K562 (cell line): ENCODE measurements at regions not wholly inside any gene's neighbourhood (a gene's known extent, or its start where the extent isn't known, plus 50 kb on each side); places are given as distances from the start of the nearest gene placed in this dataset.

ENCODE experiments used
- ATAC-seq: fragments of 200-7000 bp; cut with Tn5 transposase; 3 replicates; pipeline ENCODE4 v1.9.1; 2020; ENCODE audit warnings: moderate library complexity
- BruUV-seq: library from RNA; stranded (reverse); fragments of 400-500 nt; replicated peaks from 2 replicates; lab custom pipeline; 2021; lab: Mats Ljungman, UMichigan
- CTCF ChIA-PET: fragments of 300-600 bp; formaldehyde crosslinking; extraction: SDS; loops from one replicate; lab custom pipeline; 2021; ENCODE audit warnings: low intra/inter-chr PET ratio; lab: Yijun Ruan, JAX
- POLR2A ChIA-PET: fragments of 300-600, 350-650 bp; sonication (Branson Sonifier 250); formaldehyde crosslinking; extraction: SDS; loops from one replicate; lab custom pipeline; 2021; ENCODE audit warnings: antibody characterized with exemption, inconsistent platforms; lab: Yijun Ruan, JAX
- DNase-seq, 4 experiments: peaks; one replicate each; pipeline versions ENCODE4 v3.0.0 to v3.0.0-alpha.2; 2011 to 2018; ENCODE audit warnings: low spot score in 3 of 4, mixed read lengths in 3 of 4; ENCODE audit errors: extremely low read depth in 1 of 4
- FAIRE-seq: peaks from 2 replicates; lab custom pipeline; 2011; peaks lifted over from hg19 to GRCh38; lab: Jason Lieb, UNC
- H2AFZ ChIP-seq: 2 replicates; pipeline ENCODE4 v1.6.0; 2011; ENCODE audit warnings: low read depth, low read length, control low read depth, inconsistent platforms
- H3K27ac ChIP-seq: fragments of 200-600 bp; 3 replicates; pipeline ENCODE4 v1.8.0; 2011; ENCODE audit warnings: low read depth, mild to moderate bottlenecking, control low read depth, inconsistent platforms, low read length, moderate library complexity, mixed read lengths; ENCODE audit errors: extremely low read depth
- H3K27me3 ChIP-seq, 2 experiments: fragments of 300-600 bp in 1 of 2; 2 replicates in 1 of 2; 3 replicates in 1 of 2; pipeline versions ENCODE4 v1.6.0 to v1.8.0; 2011; ENCODE audit warnings: inconsistent platforms in 2 of 2, low read length in 2 of 2, mild to moderate bottlenecking in 1 of 2, mixed read lengths in 1 of 2, moderate library complexity in 1 of 2; ENCODE audit not compliant: control insufficient read depth in 2 of 2, insufficient read depth in 2 of 2
- H3K36me3 ChIP-seq: fragments of 300-600 bp; 3 replicates; pipeline ENCODE4 v1.8.0; 2011; ENCODE audit warnings: mild to moderate bottlenecking, low read length, inconsistent platforms; ENCODE audit not compliant: control insufficient read depth, insufficient read depth
- H3K4me1 ChIP-seq, 2 experiments: fragments of 200-600 bp in 1 of 2; replicated peaks in 1 of 2; 2 replicates in 1 of 2; 3 replicates in 1 of 2; pipeline versions ENCODE4 v1.5.1 to v1.8.0; 2011; ENCODE audit warnings: inconsistent platforms in 2 of 2, low read length in 2 of 2, mild to moderate bottlenecking in 1 of 2, mixed read lengths in 1 of 2, moderate library complexity in 1 of 2; ENCODE audit not compliant: control insufficient read depth in 2 of 2, insufficient read depth in 2 of 2
- H3K4me2 ChIP-seq: 2 replicates; pipeline ENCODE4 v1.6.1; 2011; ENCODE audit warnings: low read length, control low read depth, inconsistent platforms, mixed read lengths; ENCODE audit not compliant: insufficient read depth
- H3K4me3 ChIP-seq: fragments of 200-600 bp; sonication (generic), shearing (Covaris generic); 2 replicates; pipeline ENCODE4 v1.5.1; 2016; ENCODE audit warnings: control low read depth, inconsistent platforms
- H3K79me2 ChIP-seq: fragments of 200-600 bp; 3 replicates; pipeline ENCODE4 v1.8.0; 2011; ENCODE audit warnings: low read length, inconsistent platforms; ENCODE audit not compliant: control insufficient read depth, insufficient read depth
- H3K9ac ChIP-seq, 2 experiments: 2 replicates each; pipeline versions ENCODE4 v1.6.0 to v1.6.1; 2011; ENCODE audit warnings: low read depth in 2 of 2, low read length in 2 of 2, control low read depth in 1 of 2, inconsistent platforms in 1 of 2, mild to moderate bottlenecking in 1 of 2, mixed read lengths in 1 of 2; ENCODE audit not compliant: insufficient read depth in 1 of 2
- H3K9me1 ChIP-seq: one replicate; pipeline ENCODE4 v1.6.0; 2011; ENCODE audit warnings: inconsistent platforms, mild to moderate bottlenecking, low read length, moderate library complexity; ENCODE audit not compliant: control insufficient read depth, insufficient read depth
- H3K9me3 ChIP-seq: replicated peaks from 2 replicates; pipeline ENCODE4 v1.5.1; 2011; ENCODE audit warnings: low read depth, low read length, inconsistent platforms; ENCODE audit not compliant: control insufficient read depth, insufficient read depth
- H4K20me1 ChIP-seq: replicated peaks from 2 replicates; pipeline ENCODE4 v1.6.1; 2011; ENCODE audit warnings: low read length, inconsistent platforms, mixed read lengths; ENCODE audit not compliant: control insufficient read depth, insufficient read depth
- C11orf30 ChIP-seq: fragments of 450-650 bp; IDR thresholded peaks from 2 replicates; pipeline ENCODE4 v1.6.1; 2016; ENCODE audit warnings: low read depth, mild to moderate bottlenecking
- CBFA2T3 ChIP-seq: fragments of 450-650 bp; IDR thresholded peaks from 2 replicates; pipeline ENCODE4 v1.6.1; 2017
- KLF13 ChIP-seq: fragments of 450-650 bp; IDR thresholded peaks from 2 replicates; pipeline ENCODE4 v1.6.1; 2016; ENCODE audit warnings: missing genetic modification characterization, low read depth, mild to moderate bottlenecking, missing compliant biosample characterization, moderate library complexity, borderline replicate concordance
- MAFG ChIP-seq: fragments of 450-650 bp; conservative IDR thresholded peaks from 2 replicates; pipeline ENCODE4 v1.6.1; 2016; ENCODE audit warnings: missing genetic modification characterization, missing compliant biosample characterization
- NFIX ChIP-seq: fragments of 250-450 bp; sonication (Bioruptor Pico); IDR thresholded peaks from 2 replicates; pipeline ENCODE4 v1.4.0; 2020; ENCODE audit warnings: low read depth, mild to moderate bottlenecking, moderate library complexity
- PRDM10 ChIP-seq: fragments of 450-650 bp; IDR thresholded peaks from 2 replicates; pipeline ENCODE4 v1.6.1; 2018; ENCODE audit not compliant: partially characterized antibody
- ZNF316 ChIP-seq: fragments of 450-650 bp; IDR thresholded peaks from 2 replicates; pipeline ENCODE4 v1.6.1; 2016
- ZNF445 ChIP-seq: fragments of 250-450 bp; sonication (Bioruptor Pico); IDR thresholded peaks from 2 replicates; pipeline ENCODE4 v1.4.0; 2020; ENCODE audit warnings: low read depth, mild to moderate bottlenecking, moderate library complexity
- ZNF79 ChIP-seq: fragments of 250-450 bp; sonication (Bioruptor Pico); IDR thresholded peaks from 2 replicates; pipeline ENCODE4 v1.4.0; 2020; ENCODE audit warnings: low read depth, mild to moderate bottlenecking, moderate library complexity
- WGBS: fragments of 100-300 bp; shearing (Covaris generic); methylation state at CpG from one replicate; pipeline ENCODE4 v1.1.6; 2016; ENCODE audit warnings: low coverage, mixed read lengths; ENCODE audit not compliant: insufficient coverage; ENCODE audit errors: missing lambda C conversion rate; 5-methylcytosine and 5-hydroxymethylcytosine counted together
- in situ Hi-C: fragments of 300-500 bp; cut with MboI; formaldehyde crosslinking; loops from 4 replicates; pipeline ENCODE4 v1.15.0; 2018; ENCODE audit warnings: inconsistent platforms, mixed read lengths
- intact Hi-C: fragments of 100-400 bp; cut with micrococcal nuclease; formaldehyde crosslinking; loops from 2 replicates; pipeline ENCODE4 v1.14.2; 2022

DNA sequence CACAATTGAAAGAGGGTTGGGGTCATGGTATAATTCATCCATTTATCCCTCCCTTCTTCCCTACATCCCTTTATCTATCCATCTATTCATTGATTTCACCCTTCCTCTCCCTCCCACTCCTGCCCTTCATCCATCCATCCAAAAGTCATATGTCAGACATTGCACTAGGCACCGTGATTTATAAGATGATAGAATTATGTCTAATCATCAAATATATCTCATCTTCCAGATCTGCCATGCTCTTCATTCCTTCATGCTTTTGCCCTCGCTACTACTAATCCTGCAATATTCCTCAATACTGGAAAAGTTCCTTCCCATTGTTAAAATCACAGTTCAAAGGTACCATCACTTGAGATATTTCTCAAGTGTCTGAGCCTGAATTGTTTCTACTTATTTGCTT is 335.2 kb upstream of the CDH11 start:
- FAIRE-seq, result no peak
- Histone ChIP-seq H3K27me3 (no peaks in the 10 kb centered on the region), H2AFZ (no peak overlapping the region), H3K79me2 (no peaks in the 10 kb centered on the region), H3K9me1 (no peaks in the 10 kb centered on the region), H3K9ac (no peak overlapping the region), H3K27ac (no peak overlapping the region), H3K4me1 (no peaks in the 10 kb centered on the region), H3K36me3 (no peaks in the 10 kb centered on the region), H3K4me2 (no peak overlapping the region), H3K9me3 (no peaks in the 10 kb centered on the region), H3K4me3 (no peak overlapping the region), H4K20me1 (no peaks in the 10 kb centered on the region)
- CTCF ChIA-PET, result no interaction called here
- TF ChIP-seq ZNF79 (CRISPR knock-in tag) (no peak), CBFA2T3 (no peak), ZNF445 (CRISPR knock-in tag) (no peak), KLF13 (tag) (no peak), NFIX (CRISPR knock-in tag) (no peak), PRDM10 (no peak), C11orf30 (peak; percentile 34; the same call in 1 of the 2 replicates), MAFG (tag) (peak; percentile 18; the same call in 1 of the 2 replicates), ZNF316 (peak; percentile 57)
- intact Hi-C loops (no loop called here), in situ Hi-C loops (no loop called here)
- 0% methylated on average over 2 of the region's 2 CpGs for WGBS
- BruUV-seq, result no TSS peak
- POLR2A ChIA-PET, result no interaction called here
- DNase-seq, result no peak
- ATAC-seq, result no peak
